ENCODE measurements at regions not wholly inside any gene's neighbourhood (a gene's known extent, or its start where the extent isn't known, plus 50 kb on each side); places are given as distances from the start of the nearest gene placed in this dataset.
A peak's percentile ranks its signal among the peaks of the same experiment; 100 is the strongest.

- no peak for DNase-seq (ENCODE audit: low read depth)
These were observed 438.9 kb downstream of the NAF1 start for GRCh38 chr4:162727766-162728165.

- no peak for DNase-seq (ENCODE audit: low read depth)
These were observed 439.5 kb downstream of the NAF1 start for GRCh38 chr4:162727232-162727631.

- no peak for DNase-seq (ENCODE audit: low read depth)
These were observed 451.3 kb downstream of the NAF1 start for GRCh38 chr4:162715401-162715800.

GRCh38 chr4:162707962-162708361 lies 458.7 kb downstream of the NAF1 start:
- no peak for DNase-seq (ENCODE audit: low read depth)

GRCh38 chr4:162706632-162707031 lies 460.1 kb downstream of the NAF1 start:
- no peak for DNase-seq (ENCODE audit: low read depth)

- DNase-seq (ENCODE audit: low read depth), result no peak
These were observed 460.6 kb downstream of the NAF1 start for GRCh38 chr4:162706051-162706450.

GRCh38 chr4:162705130-162705803 lies 461.4 kb downstream of the NAF1 start:
- no peak for DNase-seq (ENCODE audit: low read depth)

- no peak for DNase-seq (ENCODE audit: low read depth)
These were observed 465.8 kb downstream of the NAF1 start for GRCh38 chr4:162700815-162701361.

GRCh38 chr4:162700358-162700757 lies 466.3 kb downstream of the NAF1 start:
- DNase-seq (ENCODE audit: low read depth), result no peak

- DNase-seq (ENCODE audit: low read depth), result no peak
These were observed 467.1 kb downstream of the NAF1 start for GRCh38 chr4:162699629-162700028.

- DNase-seq (ENCODE audit: low read depth), result peak; percentile 3
These were observed 481.3 kb downstream of the NAF1 start for GRCh38 chr4:162685410-162685809.

- no peak for DNase-seq (ENCODE audit: low read depth)
These were observed 481.7 kb downstream of the NAF1 start for GRCh38 chr4:162684998-162685397.

GRCh38 chr4:162684371-162684700 lies 482.4 kb downstream of the NAF1 start:
- no peak for DNase-seq (ENCODE audit: low read depth)

- peak; percentile 47 for DNase-seq (ENCODE audit: low read depth)
These were observed 482.9 kb downstream of the NAF1 start for GRCh38 chr4:162683659-162684370.

- DNase-seq (ENCODE audit: low read depth), result peak; percentile 19
These were observed 484.0 kb downstream of the NAF1 start for GRCh38 chr4:162682651-162683050.

- no peak for DNase-seq (ENCODE audit: low read depth)
These were observed 485.5 kb downstream of the NAF1 start for GRCh38 chr4:162681212-162681611.

- DNase-seq (ENCODE audit: low read depth), result no peak
These were observed 491.0 kb downstream of the NAF1 start for GRCh38 chr4:162675661-162676060.

- no peak for DNase-seq (ENCODE audit: low read depth)
These were observed 498.1 kb upstream of the FSTL5 start for GRCh38 chr4:162661913-162662312.

- no peak for DNase-seq (ENCODE audit: low read depth)
These were observed 495.9 kb upstream of the FSTL5 start for GRCh38 chr4:162659716-162660115.

GRCh38 chr4:162657966-162658365 lies 494.2 kb upstream of the FSTL5 start:
- no peak for DNase-seq (ENCODE audit: low read depth)

- DNase-seq (ENCODE audit: low read depth), result no peak
These were observed 486.4 kb upstream of the FSTL5 start for GRCh38 chr4:162650166-162650565.

- DNase-seq (ENCODE audit: low read depth), result no peak
These were observed 481.6 kb upstream of the FSTL5 start for GRCh38 chr4:162645381-162645780.

GRCh38 chr4:162644346-162644745 lies 480.5 kb upstream of the FSTL5 start:
- no peak for DNase-seq (ENCODE audit: low read depth)

- DNase-seq (ENCODE audit: low read depth), result no peak
These were observed 476.4 kb upstream of the FSTL5 start for GRCh38 chr4:162640152-162640551.

Data from amniotic epithelial cell (primary cell).